WTC11 (cell line): ENCODE measurements at regions not wholly inside any gene's neighbourhood (a gene's known extent, or its start where the extent isn't known, plus 50 kb on each side); places are given as distances from the start of the nearest gene placed in this dataset.

ENCODE experiments used
- ATAC-seq: fragments of 200-7000 bp; cut with Tn5 transposase; 2 replicates; pipeline ENCODE4 v1.10.0; 2021; ENCODE audit warnings: mild to moderate bottlenecking, moderate library complexity
- CTCF ChIA-PET: fragments of 300-600 bp; sonication (Branson Sonifier 250); formaldehyde crosslinking; loops from one replicate; lab custom pipeline; 2021; ENCODE audit warnings: antibody characterized with exemption; lab: Charles Lee
- POLR2A ChIA-PET: fragments of 350-600 bp; sonication (Branson Sonifier 250); formaldehyde crosslinking; loops from one replicate; lab custom pipeline; 2021; ENCODE audit warnings: antibody characterized with exemption; lab: Charles Lee
- DNase-seq: peaks from one replicate; pipeline ENCODE4 v3.0.0; 2021; ENCODE audit warnings: low spot score
- H3K27ac Mint-ChIP-seq: 2 replicates; pipeline ENCODE4 v1.8.0; 2021; ENCODE audit warnings: mixed read lengths
- H3K27me3 Mint-ChIP-seq: 2 replicates; pipeline ENCODE4 v1.8.0; 2021; ENCODE audit warnings: low read depth, mild to moderate bottlenecking, moderate library complexity, mixed read lengths
- H3K36me3 Mint-ChIP-seq: 2 replicates; pipeline ENCODE4 v1.8.0; 2021; ENCODE audit warnings: mixed read lengths
- H3K4me1 Mint-ChIP-seq: 2 replicates; pipeline ENCODE4 v1.8.0; 2022; ENCODE audit warnings: mixed read lengths
- H3K4me3 Mint-ChIP-seq: 2 replicates; pipeline ENCODE4 v1.8.0; 2021; ENCODE audit warnings: mild to moderate bottlenecking, moderate library complexity, mixed read lengths
- H3K9me3 Mint-ChIP-seq: 2 replicates; pipeline ENCODE4 v1.8.0; 2021; ENCODE audit warnings: mixed read lengths
- CREM ChIP-seq: sonication (generic); formaldehyde crosslinking; IDR thresholded peaks from 2 replicates; pipeline ENCODE4 v1.8.1; 2022; ENCODE audit warnings: mild to moderate bottlenecking, missing genetic modification reagents, moderate library complexity
- ETV6 ChIP-seq: sonication (generic); formaldehyde crosslinking; IDR thresholded peaks from 2 replicates; pipeline ENCODE4 v1.8.1; 2022; ENCODE audit warnings: mild to moderate bottlenecking, missing genetic modification reagents
- JUN ChIP-seq: sonication (generic); formaldehyde crosslinking; IDR thresholded peaks from 2 replicates; pipeline ENCODE4 v1.8.0; 2023; ENCODE audit warnings: mild to moderate bottlenecking, missing genetic modification reagents
- KAT7 ChIP-seq: sonication (generic); formaldehyde crosslinking; IDR thresholded peaks from 2 replicates; pipeline ENCODE4 v1.8.1; 2023; ENCODE audit warnings: missing genetic modification reagents, mild to moderate bottlenecking, borderline replicate concordance
- NFE2L1 ChIP-seq: sonication (generic); formaldehyde crosslinking; IDR thresholded peaks from 2 replicates; pipeline ENCODE4 v1.8.1; 2023; ENCODE audit warnings: missing genetic modification reagents
- NR3C1 ChIP-seq: sonication (generic); formaldehyde crosslinking; conservative IDR thresholded peaks from 2 replicates; pipeline ENCODE4 v1.8.1; 2023; ENCODE audit warnings: low read depth, mild to moderate bottlenecking, missing genetic modification reagents
- ZNF219 ChIP-seq: sonication (generic); formaldehyde crosslinking; IDR thresholded peaks from 2 replicates; pipeline ENCODE4 v1.8.0; 2023; ENCODE audit warnings: missing genetic modification reagents, mild to moderate bottlenecking, borderline replicate concordance
- ZNF263 ChIP-seq: sonication (generic); formaldehyde crosslinking; IDR thresholded peaks from 2 replicates; pipeline ENCODE4 v1.8.1; 2022; ENCODE audit warnings: low read depth, mild to moderate bottlenecking, moderate library complexity, missing genetic modification reagents
- TF ChIP-seq, protein P1 (sequence below): sonication (generic); formaldehyde crosslinking; IDR thresholded peaks from 2 replicates; pipeline ENCODE4 v1.8.0; 2023; ENCODE audit warnings: missing genetic modification reagents
- TF ChIP-seq, protein P2 (sequence below): sonication (generic); formaldehyde crosslinking; IDR thresholded peaks from 2 replicates; pipeline ENCODE4 v1.8.1; 2023; ENCODE audit warnings: mild to moderate bottlenecking, missing genetic modification reagents, borderline replicate concordance
- TF ChIP-seq, protein P3 (sequence below): sonication (generic); formaldehyde crosslinking; IDR thresholded peaks from 2 replicates; pipeline ENCODE4 v1.8.1; 2023; ENCODE audit warnings: mild to moderate bottlenecking, moderate library complexity, missing genetic modification reagents
- TF ChIP-seq, protein P4 (sequence below): sonication (generic); formaldehyde crosslinking; IDR thresholded peaks from 2 replicates; pipeline ENCODE4 v1.8.0; 2023; ENCODE audit warnings: mild to moderate bottlenecking, missing genetic modification reagents
- TF ChIP-seq, protein P5 (sequence below): sonication (generic); formaldehyde crosslinking; IDR thresholded peaks from 2 replicates; pipeline ENCODE4 v1.8.1; 2023; ENCODE audit warnings: mild to moderate bottlenecking, missing genetic modification reagents
- TF ChIP-seq, protein P6 (sequence below): sonication (generic); formaldehyde crosslinking; conservative IDR thresholded peaks from 2 replicates; pipeline ENCODE4 v1.8.1; 2023; ENCODE audit warnings: mild to moderate bottlenecking, low read depth, missing genetic modification reagents, moderate library complexity

DNA sequence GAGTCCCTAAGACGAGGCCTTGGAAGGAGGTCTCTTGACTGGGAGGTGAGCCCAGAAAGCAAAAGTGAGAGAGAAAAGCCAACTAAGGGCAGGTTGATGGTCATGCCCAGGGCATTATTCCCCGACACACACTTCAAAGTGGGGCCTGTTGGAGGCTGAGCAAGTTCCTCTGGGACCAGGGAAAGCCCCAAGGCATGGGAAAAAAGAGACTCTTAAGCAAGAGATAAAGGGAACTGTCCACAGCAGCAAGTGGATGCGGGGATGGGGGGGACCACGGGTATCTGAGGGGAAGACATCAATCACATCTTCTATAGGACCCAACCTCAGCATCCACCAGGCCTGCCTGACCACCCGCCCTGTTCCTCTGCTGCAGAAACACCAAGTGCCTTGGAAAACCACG is 119.9 kb upstream of the MAFB start:
- DNase-seq (no peak), ATAC-seq (no peak)
- peaks cover 6% of the 10 kb centered on the region for H3K27me3 Mint-ChIP-seq
- no peaks in the 10 kb centered on the region for H3K9me3 Mint-ChIP-seq
- no peak overlapping the region for H3K4me3 Mint-ChIP-seq
- H3K27ac Mint-ChIP-seq: no peak overlapping the region
- H3K4me1 Mint-ChIP-seq: no peaks in the 10 kb centered on the region
- no peak for TF ChIP-seq ETV6 (CRISPR knock-in tag)
- POLR2A ChIA-PET: no interaction called here
- CTCF ChIA-PET: interaction anchor here (1.0 to 1.5 kb wide), 4 partner anchors 11 to 154 kb away, joined by 3 to 6 read pairs (median 3); no protein-coding TSS in a partner anchor
- no peaks in the 10 kb centered on the region for H3K36me3 Mint-ChIP-seq

DNA sequence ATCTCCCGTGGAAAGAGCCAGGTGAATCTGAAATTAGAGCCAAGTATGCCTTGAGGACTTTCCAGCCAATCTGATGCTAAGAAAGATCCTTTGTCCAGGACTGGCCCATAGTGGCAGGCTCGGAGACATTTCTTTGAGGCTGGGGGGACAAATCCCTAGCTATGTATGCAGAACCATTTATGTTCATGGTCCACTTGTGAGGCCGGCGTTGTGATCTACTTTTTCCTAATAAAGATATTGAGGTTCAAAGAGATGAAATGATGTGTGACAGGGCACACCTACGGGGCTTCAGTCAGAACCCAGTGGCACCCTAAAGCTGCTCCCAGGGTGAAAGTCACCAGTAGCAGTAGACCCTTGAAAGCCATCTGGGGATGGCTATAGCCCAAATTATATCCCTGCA is 120.3 kb upstream of the MAFB start:
- ATAC-seq (no peak), DNase-seq (no peak)
- CTCF ChIA-PET: interaction anchor here (0.6 to 1.3 kb wide), 5 partner anchors 12 to 157 kb away, joined by 3 read pairs; no protein-coding TSS in a partner anchor
- no peaks in the 10 kb centered on the region for H3K4me1 Mint-ChIP-seq
- peaks cover 6% of the 10 kb centered on the region for H3K27me3 Mint-ChIP-seq
- TF ChIP-seq, protein P1, sequence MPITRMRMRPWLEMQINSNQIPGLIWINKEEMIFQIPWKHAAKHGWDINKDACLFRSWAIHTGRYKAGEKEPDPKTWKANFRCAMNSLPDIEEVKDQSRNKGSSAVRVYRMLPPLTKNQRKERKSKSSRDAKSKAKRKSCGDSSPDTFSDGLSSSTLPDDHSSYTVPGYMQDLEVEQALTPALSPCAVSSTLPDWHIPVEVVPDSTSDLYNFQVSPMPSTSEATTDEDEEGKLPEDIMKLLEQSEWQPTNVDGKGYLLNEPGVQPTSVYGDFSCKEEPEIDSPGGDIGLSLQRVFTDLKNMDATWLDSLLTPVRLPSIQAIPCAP (CRISPR knock-in tag): no peak
- TF ChIP-seq KAT7 (no peak), CREM (CRISPR knock-in tag) (no peak), JUN (CRISPR knock-in tag) (no peak), NR3C1 (CRISPR knock-in tag) (no peak), ZNF263 (CRISPR knock-in tag) (no peak), NFE2L1 (CRISPR knock-in tag) (no peak), ZNF219 (CRISPR knock-in tag) (no peak)
- TF ChIP-seq, protein P2, sequence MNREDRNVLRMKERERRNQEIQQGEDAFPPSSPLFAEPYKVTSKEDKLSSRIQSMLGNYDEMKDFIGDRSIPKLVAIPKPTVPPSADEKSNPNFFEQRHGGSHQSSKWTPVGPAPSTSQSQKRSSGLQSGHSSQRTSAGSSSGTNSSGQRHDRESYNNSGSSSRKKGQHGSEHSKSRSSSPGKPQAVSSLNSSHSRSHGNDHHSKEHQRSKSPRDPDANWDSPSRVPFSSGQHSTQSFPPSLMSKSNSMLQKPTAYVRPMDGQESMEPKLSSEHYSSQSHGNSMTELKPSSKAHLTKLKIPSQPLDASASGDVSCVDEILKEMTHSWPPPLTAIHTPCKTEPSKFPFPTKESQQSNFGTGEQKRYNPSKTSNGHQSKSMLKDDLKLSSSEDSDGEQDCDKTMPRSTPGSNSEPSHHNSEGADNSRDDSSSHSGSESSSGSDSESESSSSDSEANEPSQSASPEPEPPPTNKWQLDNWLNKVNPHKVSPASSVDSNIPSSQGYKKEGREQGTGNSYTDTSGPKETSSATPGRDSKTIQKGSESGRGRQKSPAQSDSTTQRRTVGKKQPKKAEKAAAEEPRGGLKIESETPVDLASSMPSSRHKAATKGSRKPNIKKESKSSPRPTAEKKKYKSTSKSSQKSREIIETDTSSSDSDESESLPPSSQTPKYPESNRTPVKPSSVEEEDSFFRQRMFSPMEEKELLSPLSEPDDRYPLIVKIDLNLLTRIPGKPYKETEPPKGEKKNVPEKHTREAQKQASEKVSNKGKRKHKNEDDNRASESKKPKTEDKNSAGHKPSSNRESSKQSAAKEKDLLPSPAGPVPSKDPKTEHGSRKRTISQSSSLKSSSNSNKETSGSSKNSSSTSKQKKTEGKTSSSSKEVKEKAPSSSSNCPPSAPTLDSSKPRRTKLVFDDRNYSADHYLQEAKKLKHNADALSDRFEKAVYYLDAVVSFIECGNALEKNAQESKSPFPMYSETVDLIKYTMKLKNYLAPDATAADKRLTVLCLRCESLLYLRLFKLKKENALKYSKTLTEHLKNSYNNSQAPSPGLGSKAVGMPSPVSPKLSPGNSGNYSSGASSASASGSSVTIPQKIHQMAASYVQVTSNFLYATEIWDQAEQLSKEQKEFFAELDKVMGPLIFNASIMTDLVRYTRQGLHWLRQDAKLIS (CRISPR knock-in tag): no peak
- TF ChIP-seq, protein P3, sequence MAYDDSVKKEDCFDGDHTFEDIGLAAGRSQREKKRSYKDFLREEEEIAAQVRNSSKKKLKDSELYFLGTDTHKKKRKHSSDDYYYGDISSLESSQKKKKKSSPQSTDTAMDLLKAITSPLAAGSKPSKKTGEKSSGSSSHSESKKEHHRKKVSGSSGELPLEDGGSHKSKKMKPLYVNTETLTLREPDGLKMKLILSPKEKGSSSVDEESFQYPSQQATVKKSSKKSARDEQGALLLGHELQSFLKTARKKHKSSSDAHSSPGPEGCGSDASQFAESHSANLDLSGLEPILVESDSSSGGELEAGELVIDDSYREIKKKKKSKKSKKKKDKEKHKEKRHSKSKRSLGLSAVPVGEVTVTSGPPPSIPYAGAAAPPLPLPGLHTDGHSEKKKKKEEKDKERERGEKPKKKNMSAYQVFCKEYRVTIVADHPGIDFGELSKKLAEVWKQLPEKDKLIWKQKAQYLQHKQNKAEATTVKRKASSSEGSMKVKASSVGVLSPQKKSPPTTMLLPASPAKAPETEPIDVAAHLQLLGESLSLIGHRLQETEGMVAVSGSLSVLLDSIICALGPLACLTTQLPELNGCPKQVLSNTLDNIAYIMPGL (CRISPR knock-in tag): no peak
- TF ChIP-seq, protein P4, sequence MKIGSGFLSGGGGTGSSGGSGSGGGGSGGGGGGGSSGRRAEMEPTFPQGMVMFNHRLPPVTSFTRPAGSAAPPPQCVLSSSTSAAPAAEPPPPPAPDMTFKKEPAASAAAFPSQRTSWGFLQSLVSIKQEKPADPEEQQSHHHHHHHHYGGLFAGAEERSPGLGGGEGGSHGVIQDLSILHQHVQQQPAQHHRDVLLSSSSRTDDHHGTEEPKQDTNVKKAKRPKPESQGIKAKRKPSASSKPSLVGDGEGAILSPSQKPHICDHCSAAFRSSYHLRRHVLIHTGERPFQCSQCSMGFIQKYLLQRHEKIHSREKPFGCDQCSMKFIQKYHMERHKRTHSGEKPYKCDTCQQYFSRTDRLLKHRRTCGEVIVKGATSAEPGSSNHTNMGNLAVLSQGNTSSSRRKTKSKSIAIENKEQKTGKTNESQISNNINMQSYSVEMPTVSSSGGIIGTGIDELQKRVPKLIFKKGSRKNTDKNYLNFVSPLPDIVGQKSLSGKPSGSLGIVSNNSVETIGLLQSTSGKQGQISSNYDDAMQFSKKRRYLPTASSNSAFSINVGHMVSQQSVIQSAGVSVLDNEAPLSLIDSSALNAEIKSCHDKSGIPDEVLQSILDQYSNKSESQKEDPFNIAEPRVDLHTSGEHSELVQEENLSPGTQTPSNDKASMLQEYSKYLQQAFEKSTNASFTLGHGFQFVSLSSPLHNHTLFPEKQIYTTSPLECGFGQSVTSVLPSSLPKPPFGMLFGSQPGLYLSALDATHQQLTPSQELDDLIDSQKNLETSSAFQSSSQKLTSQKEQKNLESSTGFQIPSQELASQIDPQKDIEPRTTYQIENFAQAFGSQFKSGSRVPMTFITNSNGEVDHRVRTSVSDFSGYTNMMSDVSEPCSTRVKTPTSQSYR (CRISPR knock-in tag): no peak
- TF ChIP-seq, protein P5, sequence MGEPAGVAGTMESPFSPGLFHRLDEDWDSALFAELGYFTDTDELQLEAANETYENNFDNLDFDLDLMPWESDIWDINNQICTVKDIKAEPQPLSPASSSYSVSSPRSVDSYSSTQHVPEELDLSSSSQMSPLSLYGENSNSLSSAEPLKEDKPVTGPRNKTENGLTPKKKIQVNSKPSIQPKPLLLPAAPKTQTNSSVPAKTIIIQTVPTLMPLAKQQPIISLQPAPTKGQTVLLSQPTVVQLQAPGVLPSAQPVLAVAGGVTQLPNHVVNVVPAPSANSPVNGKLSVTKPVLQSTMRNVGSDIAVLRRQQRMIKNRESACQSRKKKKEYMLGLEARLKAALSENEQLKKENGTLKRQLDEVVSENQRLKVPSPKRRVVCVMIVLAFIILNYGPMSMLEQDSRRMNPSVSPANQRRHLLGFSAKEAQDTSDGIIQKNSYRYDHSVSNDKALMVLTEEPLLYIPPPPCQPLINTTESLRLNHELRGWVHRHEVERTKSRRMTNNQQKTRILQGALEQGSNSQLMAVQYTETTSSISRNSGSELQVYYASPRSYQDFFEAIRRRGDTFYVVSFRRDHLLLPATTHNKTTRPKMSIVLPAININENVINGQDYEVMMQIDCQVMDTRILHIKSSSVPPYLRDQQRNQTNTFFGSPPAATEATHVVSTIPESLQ (CRISPR knock-in tag): no peak
- TF ChIP-seq, protein P6, sequence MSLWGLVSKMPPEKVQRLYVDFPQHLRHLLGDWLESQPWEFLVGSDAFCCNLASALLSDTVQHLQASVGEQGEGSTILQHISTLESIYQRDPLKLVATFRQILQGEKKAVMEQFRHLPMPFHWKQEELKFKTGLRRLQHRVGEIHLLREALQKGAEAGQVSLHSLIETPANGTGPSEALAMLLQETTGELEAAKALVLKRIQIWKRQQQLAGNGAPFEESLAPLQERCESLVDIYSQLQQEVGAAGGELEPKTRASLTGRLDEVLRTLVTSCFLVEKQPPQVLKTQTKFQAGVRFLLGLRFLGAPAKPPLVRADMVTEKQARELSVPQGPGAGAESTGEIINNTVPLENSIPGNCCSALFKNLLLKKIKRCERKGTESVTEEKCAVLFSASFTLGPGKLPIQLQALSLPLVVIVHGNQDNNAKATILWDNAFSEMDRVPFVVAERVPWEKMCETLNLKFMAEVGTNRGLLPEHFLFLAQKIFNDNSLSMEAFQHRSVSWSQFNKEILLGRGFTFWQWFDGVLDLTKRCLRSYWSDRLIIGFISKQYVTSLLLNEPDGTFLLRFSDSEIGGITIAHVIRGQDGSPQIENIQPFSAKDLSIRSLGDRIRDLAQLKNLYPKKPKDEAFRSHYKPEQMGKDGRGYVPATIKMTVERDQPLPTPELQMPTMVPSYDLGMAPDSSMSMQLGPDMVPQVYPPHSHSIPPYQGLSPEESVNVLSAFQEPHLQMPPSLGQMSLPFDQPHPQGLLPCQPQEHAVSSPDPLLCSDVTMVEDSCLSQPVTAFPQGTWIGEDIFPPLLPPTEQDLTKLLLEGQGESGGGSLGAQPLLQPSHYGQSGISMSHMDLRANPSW (CRISPR knock-in tag): no peak
- H3K36me3 Mint-ChIP-seq: no peaks in the 10 kb centered on the region
- no peak overlapping the region for H3K27ac Mint-ChIP-seq
- H3K4me3 Mint-ChIP-seq: no peak overlapping the region
- POLR2A ChIA-PET: no interaction called here
- no peaks in the 10 kb centered on the region for H3K9me3 Mint-ChIP-seq
